Mesendoderm (in vitro differentiated cells): ENCODE measurements at regions not wholly inside any gene's neighbourhood (a gene's known extent, or its start where the extent isn't known, plus 50 kb on each side); places are given as distances from the start of the nearest gene placed in this dataset.

ENCODE experiments used
- DNase-seq: peaks from one replicate; pipeline ENCODE4 v3.0.0; 2013
- H2AK5ac ChIP-seq: 2 replicates; pipeline ENCODE4 v1.6.1; 2013; ENCODE audit warnings: low read length, inconsistent platforms
- H2BK120ac ChIP-seq: 2 replicates; pipeline ENCODE4 v1.6.1; 2013; ENCODE audit warnings: low read depth, mild to moderate bottlenecking, low read length, moderate library complexity, mixed read lengths
- H2BK15ac ChIP-seq: replicated peaks from 2 replicates; pipeline ENCODE4 v1.6.1; 2013; ENCODE audit warnings: low read depth, mild to moderate bottlenecking, moderate library complexity
- H2BK5ac ChIP-seq: 2 replicates; pipeline ENCODE4 v1.6.1; 2013; ENCODE audit warnings: low read length, inconsistent platforms
- H3K18ac ChIP-seq: 2 replicates; pipeline ENCODE4 v1.6.1; 2013; ENCODE audit warnings: mild to moderate bottlenecking, low read length, mixed read lengths
- H3K23ac ChIP-seq: one replicate; pipeline ENCODE4 v1.6.1; 2013; ENCODE audit warnings: low read length
- H3K27ac ChIP-seq: 2 replicates; pipeline ENCODE4 v1.5.1; 2013; ENCODE audit warnings: low read depth, mild to moderate bottlenecking, inconsistent platforms, low read length, moderate library complexity
- H3K27me3 ChIP-seq: 2 replicates; pipeline ENCODE4 v1.6.1; 2013; ENCODE audit warnings: low read length, control low read depth, mild to moderate bottlenecking, inconsistent platforms; ENCODE audit not compliant: insufficient read depth, poor library complexity
- H3K36me3 ChIP-seq: 2 replicates; pipeline ENCODE4 v1.6.1; 2013; ENCODE audit warnings: low read length, inconsistent platforms; ENCODE audit not compliant: control insufficient read depth, insufficient read depth
- H3K4ac ChIP-seq: one replicate; pipeline ENCODE4 v1.6.1; 2013; ENCODE audit warnings: low read depth, mild to moderate bottlenecking, low read length, moderate library complexity
- H3K4me1 ChIP-seq: 2 replicates; pipeline ENCODE4 v1.6.1; 2013; ENCODE audit warnings: low read depth, low read length, inconsistent platforms; ENCODE audit not compliant: control insufficient read depth
- H3K4me2 ChIP-seq: 2 replicates; pipeline ENCODE4 v1.6.1; 2013; ENCODE audit warnings: low read length
- H3K4me3 ChIP-seq: 2 replicates; pipeline ENCODE4 v1.5.1; 2013; ENCODE audit warnings: mild to moderate bottlenecking, low read length
- H3K56ac ChIP-seq: one replicate; pipeline ENCODE4 v1.6.1; 2013; ENCODE audit warnings: low read length
- H3K79me1 ChIP-seq: 2 replicates; pipeline ENCODE4 v1.6.1; 2013; ENCODE audit warnings: low read length, inconsistent platforms
- H3K79me2 ChIP-seq: 2 replicates; pipeline ENCODE4 v1.6.1; 2013; ENCODE audit warnings: mild to moderate bottlenecking, low read length; ENCODE audit not compliant: control insufficient read depth, insufficient read depth
- H3K9ac ChIP-seq: 2 replicates; pipeline ENCODE4 v1.6.1; 2013; ENCODE audit warnings: low read length, inconsistent platforms
- H4K5ac ChIP-seq: one replicate; pipeline ENCODE4 v1.6.1; 2013; ENCODE audit warnings: low read length
- H4K8ac ChIP-seq: one replicate; pipeline ENCODE4 v1.6.1; 2013; ENCODE audit warnings: low read depth, mild to moderate bottlenecking, control low read depth, low read length, moderate library complexity
- whole genome bisulfite sequencing: extraction: QIAGEN DNeasy Blood & Tissue Kit; methylation state at CpG from one replicate; pipeline ENCODE4 v1.1.7; 2013; ENCODE audit warnings: low lambda C conversion rate, missing lambda C conversion rate; ENCODE audit not compliant: insufficient coverage; ENCODE audit errors: extremely low coverage; 5-methylcytosine and 5-hydroxymethylcytosine counted together

DNA sequence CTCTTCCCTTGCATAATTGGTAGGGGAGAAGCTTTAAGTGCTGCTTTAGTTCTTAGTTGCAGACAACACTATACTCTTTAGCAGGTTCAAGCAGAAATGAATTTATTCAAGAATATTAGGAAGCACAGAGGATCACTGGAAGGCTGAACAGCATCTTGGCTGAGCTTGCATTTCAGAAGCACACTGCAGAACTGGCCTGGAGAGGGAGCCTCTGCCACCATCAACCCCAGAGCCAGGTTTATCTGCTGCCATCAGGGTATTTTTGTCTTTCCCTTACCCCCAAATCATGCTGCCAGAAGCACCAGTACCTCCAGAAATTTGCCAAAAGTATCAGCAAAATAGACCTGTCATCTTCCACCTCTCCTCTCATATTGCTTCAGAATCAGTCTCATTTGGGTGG, 440.7 kb downstream of the DMAC1 start:
- DNase-seq = peak; percentile 22
- H2BK5ac ChIP-seq = no peak overlapping the region

DNA sequence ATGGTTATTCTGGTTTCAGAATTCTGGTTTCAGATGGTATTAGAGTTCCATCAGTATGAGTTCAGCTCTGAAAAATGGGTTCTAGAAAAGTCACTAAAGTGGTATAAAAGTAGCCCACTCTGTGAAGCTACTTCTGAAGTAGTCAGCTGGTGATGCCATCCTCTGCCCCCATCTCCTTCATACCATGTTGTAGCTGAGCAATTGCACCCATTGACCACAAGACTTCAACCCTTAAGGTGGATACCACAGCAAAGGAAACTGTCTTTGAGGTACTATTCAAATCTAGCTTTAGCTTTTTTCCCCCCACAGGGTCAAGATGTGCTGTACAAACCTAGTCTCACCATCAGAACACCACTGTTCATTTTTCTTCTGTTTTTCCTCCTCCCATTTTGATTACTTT, 444.9 kb downstream of the DMAC1 start:
- Histone ChIP-seq H3K4me1 (no peaks in the 10 kb centered on the region), H3K4me3 (no peak overlapping the region), H3K27me3 (no peaks in the 10 kb centered on the region), H3K27ac (no peak overlapping the region), H3K9ac (no peak overlapping the region), H3K4me2 (no peak overlapping the region), H3K23ac (no peak overlapping the region), H2BK5ac (no peak overlapping the region), H4K5ac (no peak overlapping the region), H3K4ac (no peak overlapping the region), H3K18ac (no peak overlapping the region), H2BK120ac (no peak overlapping the region), H2AK5ac (no peak overlapping the region), H2BK15ac (no peak overlapping the region), H3K79me2 (no peaks in the 10 kb centered on the region), H3K79me1 (no peaks in the 10 kb centered on the region), H3K36me3 (no peaks in the 10 kb centered on the region), H3K56ac (no peak overlapping the region), H4K8ac (no peak overlapping the region)
- DNase-seq = no peak

More for the DNA sequence above, 440.7 kb downstream of the DMAC1 start:
- no peak overlapping the region for H3K4ac ChIP-seq
- no peak overlapping the region for H2BK15ac ChIP-seq
- no peak overlapping the region for H3K23ac ChIP-seq
- no peak overlapping the region for H3K4me2 ChIP-seq
- H2AK5ac ChIP-seq = no peak overlapping the region
- H3K18ac ChIP-seq = no peak overlapping the region
- H3K9ac ChIP-seq = no peak overlapping the region
- H3K27ac ChIP-seq = no peak overlapping the region
- H3K56ac ChIP-seq = no peak overlapping the region
- H3K79me1 ChIP-seq = no peaks in the 10 kb centered on the region
- no peaks in the 10 kb centered on the region for H3K36me3 ChIP-seq
- H3K4me1 ChIP-seq = peaks cover 2% of the 10 kb centered on the region
- H3K79me2 ChIP-seq = no peaks in the 10 kb centered on the region
- no peaks in the 10 kb centered on the region for H3K27me3 ChIP-seq
- H4K5ac ChIP-seq = no peak overlapping the region
- H3K4me3 ChIP-seq = no peak overlapping the region
- no peak overlapping the region for H4K8ac ChIP-seq
- H2BK120ac ChIP-seq = no peak overlapping the region

DNA sequence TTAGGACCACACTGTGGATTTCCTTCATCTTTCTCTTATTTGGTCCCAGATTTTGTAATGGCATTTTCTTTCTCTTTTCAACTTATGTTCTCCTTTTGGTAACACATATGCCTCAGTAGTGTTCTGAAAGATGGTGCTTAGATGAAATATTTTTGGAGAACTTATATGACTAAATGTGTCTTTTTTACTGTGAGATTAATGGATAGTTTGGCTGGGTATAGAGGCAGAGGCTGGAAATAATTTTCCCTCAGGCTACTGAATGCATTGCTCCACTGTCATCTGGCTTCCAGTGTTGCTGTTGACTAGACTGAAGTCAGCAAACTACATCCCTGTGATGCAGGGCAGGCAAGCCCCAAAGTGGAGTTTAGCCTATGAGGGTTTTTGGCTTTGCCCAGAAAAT, 450.9 kb downstream of the DMAC1 start:
- Histone ChIP-seq H2BK15ac (no peak overlapping the region), H3K36me3 (no peaks in the 10 kb centered on the region), H3K56ac (no peak overlapping the region), H3K27ac (no peak overlapping the region), H4K5ac (no peak overlapping the region), H3K9ac (no peak overlapping the region), H2BK5ac (no peak overlapping the region), H3K23ac (no peak overlapping the region), H3K4me3 (no peak overlapping the region), H3K4me1 (no peaks in the 10 kb centered on the region), H3K79me2 (no peaks in the 10 kb centered on the region), H2BK120ac (no peak overlapping the region), H3K27me3 (no peaks in the 10 kb centered on the region), H3K4ac (no peak overlapping the region), H2AK5ac (no peak overlapping the region), H3K18ac (no peak overlapping the region), H3K79me1 (no peaks in the 10 kb centered on the region), H4K8ac (no peak overlapping the region), H3K4me2 (no peak overlapping the region)
- DNase-seq = no peak

DNA sequence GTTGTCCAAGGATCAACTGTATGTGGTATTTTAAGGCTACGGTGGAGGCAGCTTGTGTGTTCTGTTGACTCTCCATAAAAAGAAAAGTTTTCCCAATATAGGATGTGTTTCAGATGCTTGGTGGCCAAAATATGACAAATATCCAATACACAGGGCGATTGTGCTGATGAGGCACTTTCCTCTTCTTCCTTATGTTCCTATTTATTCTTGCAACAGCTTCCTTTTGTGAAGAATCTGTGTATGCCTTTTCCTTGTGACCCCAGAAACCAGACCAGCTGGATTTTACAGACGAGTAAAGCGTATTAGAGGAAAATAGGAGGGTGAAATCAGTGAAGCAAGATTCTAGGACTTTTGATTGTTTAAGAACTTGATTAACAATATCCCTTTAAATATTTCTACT, 452.0 kb downstream of the DMAC1 start:
- H3K4me2 ChIP-seq = no peak overlapping the region
- H4K8ac ChIP-seq = no peak overlapping the region
- WGBS = no CpG with 5 or more reads among the region's 4 CpGs

GRCh38 chr9:7346144-7346543, 453.4 kb downstream of the DMAC1 start:
- Histone ChIP-seq H3K4ac (no peak overlapping the region), H2AK5ac (no peak overlapping the region), H3K79me2 (no peaks in the 10 kb centered on the region), H3K36me3 (no peaks in the 10 kb centered on the region), H4K8ac (no peak overlapping the region), H3K4me3 (no peak overlapping the region), H3K56ac (no peak overlapping the region), H3K4me2 (no peak overlapping the region), H3K79me1 (no peaks in the 10 kb centered on the region), H2BK120ac (no peak overlapping the region), H3K27me3 (no peaks in the 10 kb centered on the region), H2BK15ac (no peak overlapping the region), H4K5ac (no peak overlapping the region), H3K23ac (no peak overlapping the region), H3K9ac (no peak overlapping the region), H3K27ac (no peak overlapping the region), H3K4me1 (peaks cover 2% of the 10 kb centered on the region), H2BK5ac (no peak overlapping the region), H3K18ac (no peak overlapping the region)
- WGBS = no CpG with 5 or more reads among the region's 6 CpGs
- no peak for DNase-seq

More for the DNA sequence above, 452.0 kb downstream of the DMAC1 start:
- no peaks in the 10 kb centered on the region for H3K4me1 ChIP-seq
- H3K79me2 ChIP-seq = no peaks in the 10 kb centered on the region
- H3K23ac ChIP-seq = no peak overlapping the region
- H3K27me3 ChIP-seq = no peaks in the 10 kb centered on the region
- no peak overlapping the region for H3K18ac ChIP-seq
- H2BK15ac ChIP-seq = no peak overlapping the region
- H2BK120ac ChIP-seq = no peak overlapping the region
- no peak overlapping the region for H3K27ac ChIP-seq
- no peaks in the 10 kb centered on the region for H3K79me1 ChIP-seq
- H3K9ac ChIP-seq = no peak overlapping the region
- H3K4ac ChIP-seq = no peak overlapping the region
- H4K5ac ChIP-seq = no peak overlapping the region
- no peak for DNase-seq
- no peak overlapping the region for H2AK5ac ChIP-seq
- no peak overlapping the region for H3K56ac ChIP-seq
- no peak overlapping the region for H2BK5ac ChIP-seq
- no peaks in the 10 kb centered on the region for H3K36me3 ChIP-seq
- H3K4me3 ChIP-seq = no peak overlapping the region

DNA sequence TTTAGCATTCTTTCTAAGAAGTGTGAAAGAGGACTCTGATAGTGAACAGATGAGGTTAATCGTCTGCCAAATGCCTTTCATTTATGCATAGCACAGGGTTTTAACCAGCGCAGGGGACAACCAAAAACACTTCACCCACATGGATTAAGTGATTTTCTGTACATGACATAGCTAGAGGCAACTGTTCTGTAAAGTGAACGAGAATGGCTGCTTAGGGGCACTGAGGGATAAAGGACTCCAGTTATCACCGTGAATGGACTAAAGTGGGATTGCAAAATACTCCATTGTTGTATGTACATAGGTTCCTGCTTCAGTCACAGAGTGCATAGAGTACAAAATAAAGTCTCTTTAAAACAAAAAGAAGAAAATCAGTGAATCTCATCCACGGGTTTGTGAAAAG, 456.8 kb downstream of the DMAC1 start:
- H3K27me3 ChIP-seq = no peaks in the 10 kb centered on the region
- H4K5ac ChIP-seq = no peak overlapping the region
- no peak overlapping the region for H3K27ac ChIP-seq
- no peaks in the 10 kb centered on the region for H3K79me2 ChIP-seq
- H3K9ac ChIP-seq = no peak overlapping the region
- H3K18ac ChIP-seq = no peak overlapping the region
- no peaks in the 10 kb centered on the region for H3K36me3 ChIP-seq
- H3K23ac ChIP-seq = no peak overlapping the region
- H3K56ac ChIP-seq = no peak overlapping the region
- H2BK120ac ChIP-seq = no peak overlapping the region
- no peak overlapping the region for H3K4me3 ChIP-seq
- H2BK15ac ChIP-seq = no peak overlapping the region
- no peak overlapping the region for H2BK5ac ChIP-seq
- no peak overlapping the region for H3K4ac ChIP-seq
- H3K4me1 ChIP-seq = peaks cover 2% of the 10 kb centered on the region
- H3K79me1 ChIP-seq = no peaks in the 10 kb centered on the region
- H2AK5ac ChIP-seq = no peak overlapping the region
- DNase-seq = peak; percentile 34
- H3K4me2 ChIP-seq = no peak overlapping the region
- WGBS = no CpG with 5 or more reads among the region's 5 CpGs
- no peak overlapping the region for H4K8ac ChIP-seq
